H9 (cell line): ENCODE measurements at regions not wholly inside any gene's neighbourhood (a gene's known extent, or its start where the extent isn't known, plus 50 kb on each side); places are given as distances from the start of the nearest gene placed in this dataset.

Source experiments
- DNase-seq: peaks from one replicate; pipeline ENCODE4 v3.0.0-alpha.2; 2017
- H2AFZ ChIP-seq: one replicate; pipeline ENCODE4 v1.6.1; 2013; ENCODE audit warnings: mild to moderate bottlenecking, low read length, control low read depth, moderate library complexity
- H2AK5ac ChIP-seq: 2 replicates; pipeline ENCODE4 v1.6.1; 2013; ENCODE audit warnings: low read length, control low read depth, mixed read lengths; ENCODE audit not compliant: insufficient read length
- H2BK120ac ChIP-seq: one replicate; pipeline ENCODE4 v1.6.1; 2013; ENCODE audit warnings: low read depth, mild to moderate bottlenecking, low read length, control low read depth, inconsistent platforms; ENCODE audit not compliant: poor library complexity, severe bottlenecking
- H2BK12ac ChIP-seq: 2 replicates; pipeline ENCODE4 v1.6.1; 2013; ENCODE audit warnings: low read length, control low read depth, mixed read lengths, low read depth; ENCODE audit not compliant: insufficient read length
- H2BK15ac ChIP-seq: 2 replicates; pipeline ENCODE4 v1.6.1; 2013; ENCODE audit warnings: low read depth, low read length, control low read depth
- H2BK20ac ChIP-seq: one replicate; pipeline ENCODE4 v1.6.1; 2013; ENCODE audit warnings: low read depth, mild to moderate bottlenecking, low read length, control low read depth, inconsistent platforms; ENCODE audit not compliant: poor library complexity, severe bottlenecking
- H2BK5ac ChIP-seq: 2 replicates; pipeline ENCODE4 v1.6.1; 2013; ENCODE audit warnings: low read length, control low read depth, mixed read lengths; ENCODE audit not compliant: insufficient read length
- H3K14ac ChIP-seq: 2 replicates; pipeline ENCODE4 v1.6.1; 2013; ENCODE audit warnings: low read length, control low read depth; ENCODE audit not compliant: insufficient read depth
- H3K18ac ChIP-seq: 2 replicates; pipeline ENCODE4 v1.6.1; 2013; ENCODE audit warnings: low read depth, mild to moderate bottlenecking, mixed read lengths, low read length, control low read depth; ENCODE audit not compliant: insufficient read length
- H3K23ac ChIP-seq: 2 replicates; pipeline ENCODE4 v1.6.1; 2013; ENCODE audit warnings: low read length, control low read depth, mixed read lengths, low read depth; ENCODE audit not compliant: insufficient read length
- H3K23me2 ChIP-seq: 2 replicates; pipeline ENCODE4 v1.6.1; 2013; ENCODE audit warnings: low read depth, mild to moderate bottlenecking, mixed read lengths, low read length, control low read depth; ENCODE audit not compliant: insufficient read length, poor library complexity, severe bottlenecking
- H3K27ac ChIP-seq: 2 replicates; pipeline ENCODE4 v1.5.1; 2013; ENCODE audit warnings: low read length, control low read depth, mixed read lengths, low read depth; ENCODE audit not compliant: insufficient read length
- H3K27me3 ChIP-seq: 2 replicates; pipeline ENCODE4 v1.6.1; 2013; ENCODE audit warnings: low read length, control low read depth, inconsistent platforms; ENCODE audit not compliant: insufficient read depth
- H3K4ac ChIP-seq: 2 replicates; pipeline ENCODE4 v1.6.1; 2013; ENCODE audit warnings: low read depth, mild to moderate bottlenecking, control low read depth, inconsistent platforms, low read length, moderate library complexity
- H3K4me1 ChIP-seq: 2 replicates; pipeline ENCODE4 v1.6.1; 2013; ENCODE audit warnings: low read length, control low read depth, inconsistent platforms; ENCODE audit not compliant: insufficient read depth
- H3K4me2 ChIP-seq: 2 replicates; pipeline ENCODE4 v1.6.1; 2013; ENCODE audit warnings: low read length, control low read depth, mixed read lengths; ENCODE audit not compliant: insufficient read length, insufficient read depth
- H3K56ac ChIP-seq: 2 replicates; pipeline ENCODE4 v1.6.1; 2013; ENCODE audit warnings: low read depth, mild to moderate bottlenecking, mixed read lengths, low read length, control low read depth; ENCODE audit not compliant: insufficient read length
- H3K79me1 ChIP-seq: 2 replicates; pipeline ENCODE4 v1.6.1; 2013; ENCODE audit warnings: low read depth, mild to moderate bottlenecking, moderate library complexity, low read length, control low read depth, inconsistent platforms; ENCODE audit not compliant: insufficient read depth, poor library complexity, severe bottlenecking
- H3K79me2 ChIP-seq: 2 replicates; pipeline ENCODE4 v1.6.1; 2013; ENCODE audit warnings: low read length, control low read depth, inconsistent platforms; ENCODE audit not compliant: insufficient read depth
- H3K9ac ChIP-seq: 2 replicates; pipeline ENCODE4 v1.6.1; 2013; ENCODE audit warnings: low read length, control low read depth, mixed read lengths; ENCODE audit not compliant: insufficient read length; ENCODE audit errors: extremely low read depth
- H3K9me3 ChIP-seq: one replicate; pipeline ENCODE4 v1.6.1; 2013; ENCODE audit warnings: low read depth, low read length, inconsistent platforms; ENCODE audit not compliant: control insufficient read depth
- H3T11ph ChIP-seq: one replicate; pipeline ENCODE4 v1.6.1; 2013; ENCODE audit warnings: mild to moderate bottlenecking, low read length, control low read depth, inconsistent platforms
- H4K20me1 ChIP-seq: one replicate; pipeline ENCODE4 v1.6.1; 2013; ENCODE audit not compliant: control insufficient read depth, insufficient read length, insufficient read depth
- H4K5ac ChIP-seq: 2 replicates; pipeline ENCODE4 v1.6.1; 2013; ENCODE audit warnings: low read depth, mild to moderate bottlenecking, mixed read lengths, low read length, control low read depth; ENCODE audit not compliant: insufficient read length
- H4K8ac ChIP-seq: replicated peaks from 2 replicates; pipeline ENCODE4 v1.6.1; 2013; ENCODE audit warnings: low read length, control low read depth, mixed read lengths, low read depth; ENCODE audit not compliant: insufficient read length
- H4K91ac ChIP-seq: 2 replicates; pipeline ENCODE4 v1.6.1; 2013; ENCODE audit warnings: low read depth, mild to moderate bottlenecking, moderate library complexity, mixed read lengths, low read length, control low read depth; ENCODE audit not compliant: insufficient read length
- H3K27ac Mint-ChIP-seq, 3 experiments: 2 replicates in 2 of 3; 3 replicates in 1 of 3; pipeline ENCODE4 v1.8.0; 2020 to 2021; ENCODE audit warnings: mixed read lengths in 3 of 3, mild to moderate bottlenecking in 1 of 3, moderate library complexity in 1 of 3
- H3K27me3 Mint-ChIP-seq: 2 replicates; pipeline ENCODE4 v1.8.0; 2021; ENCODE audit warnings: low read depth, mild to moderate bottlenecking, moderate library complexity, mixed read lengths
- H3K36me3 Mint-ChIP-seq, 3 experiments: 2 replicates in 2 of 3; 3 replicates in 1 of 3; pipeline ENCODE4 v1.8.0; 2020 to 2021; ENCODE audit warnings: low read depth in 3 of 3, mixed read lengths in 3 of 3; ENCODE audit not compliant: insufficient read depth in 1 of 3
- H3K4me1 Mint-ChIP-seq, 2 experiments: 2 replicates each; pipeline ENCODE4 v1.8.0; 2020; ENCODE audit warnings: mixed read lengths in 2 of 2
- H3K4me3 Mint-ChIP-seq, 2 experiments: 2 replicates in 1 of 2; 3 replicates in 1 of 2; pipeline ENCODE4 v1.8.0; 2020 to 2021; ENCODE audit warnings: mild to moderate bottlenecking in 2 of 2, mixed read lengths in 2 of 2, moderate library complexity in 1 of 2
- H3K9me3 Mint-ChIP-seq, 2 experiments: 2 replicates in 1 of 2; 3 replicates in 1 of 2; pipeline ENCODE4 v1.8.0; 2020; ENCODE audit warnings: mild to moderate bottlenecking in 2 of 2, mixed read lengths in 2 of 2, moderate library complexity in 1 of 2
- WGBS: extraction: QIAGEN DNeasy Blood & Tissue Kit; methylation state at CpG from one replicate; pipeline ENCODE4 v1.1.7; 2013; ENCODE audit warnings: missing lambda C conversion rate, low lambda C conversion rate, mixed read lengths; ENCODE audit not compliant: insufficient read length; ENCODE audit errors: extremely low coverage; 5-methylcytosine and 5-hydroxymethylcytosine counted together
- TF ChIP-seq, protein P1 (sequence below): fragments of 200-600 bp; sonication (generic); conservative IDR thresholded peaks from 3 replicates; pipeline ENCODE4 v1.8.0; 2021; ENCODE audit warnings: antibody characterized with exemption, mild to moderate bottlenecking

DNA sequence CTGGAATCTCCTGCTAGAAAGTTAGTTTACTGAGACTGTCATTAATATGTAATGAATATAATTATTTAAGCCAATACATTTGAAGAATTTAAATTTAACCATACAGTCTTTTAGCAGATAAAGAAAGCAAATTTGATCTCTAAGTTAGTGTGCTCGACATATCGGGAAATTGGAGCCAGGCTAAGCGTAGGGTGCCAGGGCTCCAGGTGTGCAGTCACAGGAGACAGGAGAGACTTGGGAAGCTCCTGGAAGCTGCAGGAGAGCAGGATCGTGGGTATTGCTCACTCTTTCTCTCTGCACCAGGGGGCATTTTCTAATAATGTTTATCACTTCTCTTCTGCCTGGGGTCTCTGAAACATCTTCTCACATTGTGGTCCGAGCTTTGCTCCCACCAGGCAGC is 342.0 kb upstream of the ANKRD30A start:
- H3K9ac ChIP-seq, result no peak overlapping the region
- H2BK5ac ChIP-seq, result no peak overlapping the region
- no peaks in the 10 kb centered on the region for H3K9me3 ChIP-seq
- no peak overlapping the region for H3K18ac ChIP-seq
- H3K4me1 ChIP-seq, result no peaks in the 10 kb centered on the region
- no peaks in the 10 kb centered on the region for H3K79me1 ChIP-seq
- H4K8ac ChIP-seq, result no peak overlapping the region
- TF ChIP-seq, protein P1, sequence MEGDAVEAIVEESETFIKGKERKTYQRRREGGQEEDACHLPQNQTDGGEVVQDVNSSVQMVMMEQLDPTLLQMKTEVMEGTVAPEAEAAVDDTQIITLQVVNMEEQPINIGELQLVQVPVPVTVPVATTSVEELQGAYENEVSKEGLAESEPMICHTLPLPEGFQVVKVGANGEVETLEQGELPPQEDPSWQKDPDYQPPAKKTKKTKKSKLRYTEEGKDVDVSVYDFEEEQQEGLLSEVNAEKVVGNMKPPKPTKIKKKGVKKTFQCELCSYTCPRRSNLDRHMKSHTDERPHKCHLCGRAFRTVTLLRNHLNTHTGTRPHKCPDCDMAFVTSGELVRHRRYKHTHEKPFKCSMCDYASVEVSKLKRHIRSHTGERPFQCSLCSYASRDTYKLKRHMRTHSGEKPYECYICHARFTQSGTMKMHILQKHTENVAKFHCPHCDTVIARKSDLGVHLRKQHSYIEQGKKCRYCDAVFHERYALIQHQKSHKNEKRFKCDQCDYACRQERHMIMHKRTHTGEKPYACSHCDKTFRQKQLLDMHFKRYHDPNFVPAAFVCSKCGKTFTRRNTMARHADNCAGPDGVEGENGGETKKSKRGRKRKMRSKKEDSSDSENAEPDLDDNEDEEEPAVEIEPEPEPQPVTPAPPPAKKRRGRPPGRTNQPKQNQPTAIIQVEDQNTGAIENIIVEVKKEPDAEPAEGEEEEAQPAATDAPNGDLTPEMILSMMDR, result no peak
- H3K27ac ChIP-seq, result no peak overlapping the region
- no peak overlapping the region for H2BK12ac ChIP-seq
- Mint-ChIP-seq H3K9me3 (no peaks in the 10 kb centered on the region), H3K4me3 (no peak overlapping the region), H3K27me3 (no peaks in the 10 kb centered on the region), H3K27ac (no peak overlapping the region), H3K4me1 (peaks cover 2% of the 10 kb centered on the region in 2 experiments; a peak in 1 of 4 replicates), H3K36me3 (no peaks in the 10 kb centered on the region)
- no peaks in the 10 kb centered on the region for H4K20me1 ChIP-seq
- no peaks in the 10 kb centered on the region for H3K79me2 ChIP-seq
- H2AK5ac ChIP-seq, result no peak overlapping the region
- no peak overlapping the region for H2BK120ac ChIP-seq
- H2BK20ac ChIP-seq, result no peak overlapping the region
- no peaks in the 10 kb centered on the region for H3K23me2 ChIP-seq
- no peak overlapping the region for H3K14ac ChIP-seq
- no peak overlapping the region for H3K56ac ChIP-seq
- no peak overlapping the region for H2AFZ ChIP-seq
- H4K5ac ChIP-seq, result no peak overlapping the region
- H3K4me2 ChIP-seq, result no peak overlapping the region
- H2BK15ac ChIP-seq, result no peak overlapping the region
- H3K23ac ChIP-seq, result no peak overlapping the region
- no peak for DNase-seq
- H3K4ac ChIP-seq, result no peak overlapping the region
- H3T11ph ChIP-seq, result no peak overlapping the region
- no CpG with 5 or more reads among the region's 5 CpGs for WGBS
- H3K27me3 ChIP-seq, result no peaks in the 10 kb centered on the region
- H4K91ac ChIP-seq, result no peak overlapping the region
